Mesenchymal stem cell (in vitro differentiated cells and primary cell): ENCODE measurements at regions not wholly inside any gene's neighbourhood (a gene's known extent, or its start where the extent isn't known, plus 50 kb on each side); places are given as distances from the start of the nearest gene placed in this dataset.
"Not testable (repeated sequence)": the region's sequence is repeated elsewhere in the genome, so short reads cannot be mapped to it uniquely, and the experiment has no call there.

Experiments
- DNase-seq: peaks from one replicate; pipeline ENCODE4 v3.0.0-alpha.2; 2013
- H2AFZ ChIP-seq: one replicate; pipeline ENCODE4 v1.6.1; 2013; ENCODE audit warnings: low read depth, mild to moderate bottlenecking, control low read depth, inconsistent platforms, low read length, moderate library complexity
- H2AK5ac ChIP-seq: 2 replicates; pipeline ENCODE4 v1.6.1; 2013; ENCODE audit warnings: low read length, moderate library complexity, mild to moderate bottlenecking, inconsistent platforms; ENCODE audit not compliant: severe bottlenecking
- H2BK120ac ChIP-seq: one replicate; pipeline ENCODE4 v1.6.1; 2013; ENCODE audit warnings: low read depth, mild to moderate bottlenecking, inconsistent platforms, low read length, moderate library complexity
- H2BK12ac ChIP-seq, 2 experiments: one replicate each; pipeline ENCODE4 v1.6.1; 2013; ENCODE audit warnings: inconsistent platforms in 2 of 2, low read length in 2 of 2, mild to moderate bottlenecking in 2 of 2, moderate library complexity in 2 of 2, control low read depth in 1 of 2
- H2BK15ac ChIP-seq: one replicate; pipeline ENCODE4 v1.6.1; 2013; ENCODE audit warnings: mild to moderate bottlenecking, low read depth, inconsistent platforms; ENCODE audit not compliant: poor library complexity, severe bottlenecking
- H2BK5ac ChIP-seq: 2 replicates; pipeline ENCODE4 v1.6.1; 2013; ENCODE audit warnings: low read depth, mild to moderate bottlenecking, low read length, control low read depth, inconsistent platforms; ENCODE audit not compliant: poor library complexity, severe bottlenecking
- H3K14ac ChIP-seq, 2 experiments: one replicate each; pipeline ENCODE4 v1.6.1; 2013; ENCODE audit warnings: inconsistent platforms in 2 of 2, low read length in 2 of 2, control low read depth in 1 of 2, mild to moderate bottlenecking in 1 of 2, moderate library complexity in 1 of 2
- H3K18ac ChIP-seq, 2 experiments: one replicate each; pipeline ENCODE4 v1.6.1; 2013; ENCODE audit warnings: inconsistent platforms in 2 of 2, low read length in 2 of 2, control low read depth in 1 of 2, low read depth in 1 of 2, mild to moderate bottlenecking in 1 of 2
- H3K23ac ChIP-seq, 2 experiments: one replicate each; pipeline ENCODE4 v1.6.1; 2013; ENCODE audit warnings: inconsistent platforms in 2 of 2, low read length in 2 of 2, mild to moderate bottlenecking in 2 of 2, moderate library complexity in 2 of 2, control low read depth in 1 of 2
- H3K27ac ChIP-seq: 2 replicates; pipeline ENCODE4 v1.5.1; 2013; ENCODE audit warnings: mild to moderate bottlenecking, moderate library complexity, low read length, control low read depth, inconsistent platforms; ENCODE audit not compliant: poor library complexity, severe bottlenecking
- H3K27me3 ChIP-seq, 2 experiments: 2 replicates each; pipeline versions ENCODE4 v1.6.1 to v1.7.0; 2013; ENCODE audit warnings: low read length in 2 of 2, mild to moderate bottlenecking in 2 of 2, moderate library complexity in 2 of 2, control low read depth in 1 of 2, inconsistent platforms in 1 of 2; ENCODE audit not compliant: control insufficient read depth in 1 of 2, insufficient read depth in 1 of 2
- H3K36me3 ChIP-seq, 2 experiments: 2 replicates each; pipeline versions ENCODE4 v1.6.1 to v1.7.0; 2013; ENCODE audit warnings: low read length in 2 of 2, control low read depth in 1 of 2, inconsistent platforms in 1 of 2, low read depth in 1 of 2, mild to moderate bottlenecking in 1 of 2; ENCODE audit not compliant: insufficient read depth in 2 of 2, control insufficient read depth in 1 of 2
- H3K4ac ChIP-seq, 2 experiments: one replicate each; pipeline ENCODE4 v1.6.1; 2013; ENCODE audit warnings: inconsistent platforms in 2 of 2, low read length in 2 of 2, mild to moderate bottlenecking in 2 of 2, moderate library complexity in 2 of 2, control low read depth in 1 of 2, low read depth in 1 of 2
- H3K4me1 ChIP-seq: 2 replicates; pipeline ENCODE4 v1.6.1; 2013; ENCODE audit warnings: low read depth, low read length, control low read depth; ENCODE audit not compliant: control insufficient read depth, insufficient read depth
- H3K4me2 ChIP-seq: 2 replicates; pipeline ENCODE4 v1.6.1; 2013; ENCODE audit warnings: low read length, mild to moderate bottlenecking, inconsistent platforms; ENCODE audit not compliant: poor library complexity, severe bottlenecking
- H3K4me3 ChIP-seq, 2 experiments: 2 replicates each; pipeline versions ENCODE4 v1.5.1 to v1.7.0; 2013; ENCODE audit warnings: low read length in 2 of 2, mild to moderate bottlenecking in 2 of 2, control low read depth in 1 of 2, low read depth in 1 of 2; ENCODE audit not compliant: insufficient read depth in 1 of 2
- H3K79me1 ChIP-seq: replicated peaks from 2 replicates; pipeline ENCODE4 v1.6.1; 2013; ENCODE audit warnings: mild to moderate bottlenecking, control low read depth, low read length, inconsistent platforms; ENCODE audit not compliant: poor library complexity, severe bottlenecking
- H3K9ac ChIP-seq: 2 replicates; pipeline ENCODE4 v1.7.0; 2013; ENCODE audit warnings: mild to moderate bottlenecking, low read length, moderate library complexity
- H3K9me3 ChIP-seq: 2 replicates; pipeline ENCODE4 v1.7.0; 2013; ENCODE audit warnings: mild to moderate bottlenecking, low read length; ENCODE audit not compliant: control insufficient read depth
- H4K8ac ChIP-seq: one replicate; pipeline ENCODE4 v1.6.1; 2013; ENCODE audit warnings: inconsistent platforms, mild to moderate bottlenecking, low read length, moderate library complexity
- H4K91ac ChIP-seq: one replicate; pipeline ENCODE4 v1.6.1; 2013; ENCODE audit warnings: mild to moderate bottlenecking, low read length, inconsistent platforms
- WGBS: methylation state at CpG from one replicate; pipeline ENCODE4 v1.1.7; 2013; ENCODE audit warnings: mixed read lengths; 5-methylcytosine and 5-hydroxymethylcytosine counted together

GRCh38 chr6:8619408-8619807, 184.1 kb upstream of the SLC35B3 start:
- not testable (repeated sequence) for H3K14ac ChIP-seq, H3K79me1 ChIP-seq, H3K27ac ChIP-seq, H3K4ac ChIP-seq, H3K4me2 ChIP-seq, DNase-seq, H3K4me3 ChIP-seq, H3K9me3 ChIP-seq, H3K23ac ChIP-seq, H4K91ac ChIP-seq, H3K27me3 ChIP-seq, H2BK120ac ChIP-seq, H3K9ac ChIP-seq, H4K8ac ChIP-seq, H3K36me3 ChIP-seq, H3K4me1 ChIP-seq, H2BK5ac ChIP-seq, H2AFZ ChIP-seq, H3K18ac ChIP-seq, H2BK12ac ChIP-seq, H2AK5ac ChIP-seq, H2BK15ac ChIP-seq
- 62% methylated on average over 5 of the region's 5 CpGs for WGBS

- no peak overlapping the region for H3K14ac ChIP-seq
- no peaks in the 10 kb centered on the region for H3K4me1 ChIP-seq
- no peak overlapping the region for H3K4me2 ChIP-seq
- H4K8ac ChIP-seq = no peak overlapping the region
- H3K4ac ChIP-seq = no peak overlapping the region
- H3K18ac ChIP-seq = no peak overlapping the region
- H3K9ac ChIP-seq = no peak overlapping the region
- no peak overlapping the region for H4K91ac ChIP-seq
- H3K27me3 ChIP-seq = no peaks in the 10 kb centered on the region
- H2AFZ ChIP-seq = no peak overlapping the region
- no peak overlapping the region for H3K4me3 ChIP-seq
- no peak overlapping the region for H3K23ac ChIP-seq
- no peak overlapping the region for H2BK15ac ChIP-seq
- no peak overlapping the region for H2BK120ac ChIP-seq
- no peaks in the 10 kb centered on the region for H3K79me1 ChIP-seq
- no peak overlapping the region for H2BK12ac ChIP-seq
- no peak for DNase-seq
- H3K36me3 ChIP-seq = no peaks in the 10 kb centered on the region
- 64% methylated on average over 3 of the region's 5 CpGs for WGBS
- H2BK5ac ChIP-seq = no peak overlapping the region
- H2AK5ac ChIP-seq = no peak overlapping the region
- no peak overlapping the region for H3K27ac ChIP-seq
- H3K9me3 ChIP-seq = peaks cover under 1% of the 10 kb centered on the region
Observed at GRCh38 chr6:8608737-8609136, 173.4 kb upstream of the SLC35B3 start.

- no peak overlapping the region for H3K4me3 ChIP-seq
Observed at GRCh38 chr6:8589941-8590729, 154.8 kb upstream of the SLC35B3 start.

GRCh38 chr6:8588176-8588575, 152.8 kb upstream of the SLC35B3 start:
- H3K4ac ChIP-seq = no peak overlapping the region
- no peak overlapping the region for H4K8ac ChIP-seq
- no peak overlapping the region for H3K18ac ChIP-seq
- no peak overlapping the region for H3K4me3 ChIP-seq
- no peak overlapping the region for H2BK15ac ChIP-seq
- H2BK120ac ChIP-seq = no peak overlapping the region
- no peaks in the 10 kb centered on the region for H3K27me3 ChIP-seq
- no peak overlapping the region for H3K27ac ChIP-seq
- H2BK12ac ChIP-seq = no peak overlapping the region
- peaks cover 16% of the 10 kb centered on the region for H3K9me3 ChIP-seq
- no peak overlapping the region for H2AK5ac ChIP-seq
- no peaks in the 10 kb centered on the region for H3K79me1 ChIP-seq
- H3K4me2 ChIP-seq = no peak overlapping the region
- no peaks in the 10 kb centered on the region for H3K4me1 ChIP-seq
- no peak overlapping the region for H2AFZ ChIP-seq
- WGBS = no CpG with 5 or more reads among the region's 1 CpG
- no peak overlapping the region for H2BK5ac ChIP-seq
- H4K91ac ChIP-seq = no peak overlapping the region
- no peak for DNase-seq
- no peak overlapping the region for H3K23ac ChIP-seq
- H3K36me3 ChIP-seq = no peaks in the 10 kb centered on the region
- H3K14ac ChIP-seq = no peak overlapping the region
- H3K9ac ChIP-seq = no peak overlapping the region

More at GRCh38 chr6:8589941-8590729, 154.8 kb upstream of the SLC35B3 start:
- no peaks in the 10 kb centered on the region for H3K79me1 ChIP-seq
- no peak overlapping the region for H3K4me2 ChIP-seq
- no peak overlapping the region for H4K8ac ChIP-seq
- H3K27ac ChIP-seq = no peak overlapping the region
- H2AFZ ChIP-seq = no peak overlapping the region
- H4K91ac ChIP-seq = no peak overlapping the region
- no peaks in the 10 kb centered on the region for H3K36me3 ChIP-seq
- no peak overlapping the region for H2BK5ac ChIP-seq
- no peak overlapping the region for H2BK15ac ChIP-seq
- peaks cover 27% of the 10 kb centered on the region for H3K9me3 ChIP-seq
- no peak overlapping the region for H3K9ac ChIP-seq
- H3K4me1 ChIP-seq = no peaks in the 10 kb centered on the region
- no peak overlapping the region for H2BK120ac ChIP-seq
- H3K14ac ChIP-seq = no peak overlapping the region
- no peak overlapping the region for H3K18ac ChIP-seq
- 60% methylated on average over 6 of the region's 7 CpGs for WGBS
- no peak overlapping the region for H2BK12ac ChIP-seq
- H2AK5ac ChIP-seq = no peak overlapping the region
- no peaks in the 10 kb centered on the region for H3K27me3 ChIP-seq
- no peak overlapping the region for H3K23ac ChIP-seq
- no peak overlapping the region for H3K4ac ChIP-seq
- no peak for DNase-seq
